Colonic mucosa (tissue), 4 donors: ENCODE measurements at regions not wholly inside any gene's neighbourhood (a gene's known extent, or its start where the extent isn't known, plus 50 kb on each side); places are given as distances from the start of the nearest gene placed in this dataset.

ENCODE experiments used
- DNase-seq: peaks from one replicate; pipeline ENCODE4 v3.0.0-alpha.2; 2020
- H3K27ac ChIP-seq: fragments of 200-600 bp; one replicate; pipeline ENCODE4 v1.8.0; 2021
- H3K27me3 ChIP-seq: fragments of 200-600 bp; one replicate; pipeline ENCODE4 v1.8.0; 2021
- H3K36me3 ChIP-seq: fragments of 200-600 bp; one replicate; pipeline ENCODE4 v1.8.0; 2021
- H3K4me1 ChIP-seq: fragments of 200-600 bp; one replicate; pipeline ENCODE4 v1.8.0; 2021; ENCODE audit warnings: mild to moderate bottlenecking
- H3K4me3 ChIP-seq: fragments of 200-600 bp; one replicate; pipeline ENCODE4 v1.8.0; 2021
- H3K9ac ChIP-seq, 2 donors: one replicate each; pipeline ENCODE4 v1.7.0; 2013; ENCODE audit warnings: control low read depth in 2 of 2, low read depth in 2 of 2, low read length in 2 of 2
- H3K9me3 ChIP-seq: fragments of 200-600 bp; one replicate; pipeline ENCODE4 v1.8.0; 2021
- intact Hi-C: fragments of 100-400 bp; cut with DNase I; formaldehyde crosslinking; loops from one replicate; pipeline ENCODE4 v1.14.1; 2022
- TF ChIP-seq, protein P1 (sequence below): fragments of 200-600 bp; IDR thresholded peaks from one replicate; pipeline ENCODE4 v1.8.0; 2022; ENCODE audit warnings: antibody characterized with exemption, mild to moderate bottlenecking
- donor health status: healthy.
- donor health status: DM: no; HTN: no; CAD: no.
- donor health status: DM: no; HTN: no; CAD: no.

DNA sequence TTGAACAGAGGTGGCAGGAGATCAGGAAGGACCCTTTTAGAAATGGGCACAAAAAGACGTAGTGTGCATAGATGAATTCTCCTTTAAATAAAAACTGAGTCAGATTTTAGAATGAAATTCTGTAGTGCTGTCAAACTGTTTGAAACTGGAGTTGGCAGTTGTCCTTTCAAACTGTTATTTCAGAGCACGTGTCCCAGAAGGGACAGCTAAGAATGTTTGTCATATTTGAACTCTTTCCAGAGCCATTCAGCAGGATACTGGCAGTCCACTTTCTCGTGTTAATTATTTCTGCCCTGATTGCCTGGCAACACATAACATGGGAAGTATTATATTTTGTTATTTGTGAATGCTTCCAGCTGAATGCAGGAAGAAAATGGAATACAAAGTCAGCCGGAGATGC, 212.3 kb upstream of the DPYD start:
- H3K27ac ChIP-seq: no peak overlapping the region
- no peaks in the 10 kb centered on the region for H3K27me3 ChIP-seq
- intact Hi-C loops: no loop called here
- TF ChIP-seq, protein P1, sequence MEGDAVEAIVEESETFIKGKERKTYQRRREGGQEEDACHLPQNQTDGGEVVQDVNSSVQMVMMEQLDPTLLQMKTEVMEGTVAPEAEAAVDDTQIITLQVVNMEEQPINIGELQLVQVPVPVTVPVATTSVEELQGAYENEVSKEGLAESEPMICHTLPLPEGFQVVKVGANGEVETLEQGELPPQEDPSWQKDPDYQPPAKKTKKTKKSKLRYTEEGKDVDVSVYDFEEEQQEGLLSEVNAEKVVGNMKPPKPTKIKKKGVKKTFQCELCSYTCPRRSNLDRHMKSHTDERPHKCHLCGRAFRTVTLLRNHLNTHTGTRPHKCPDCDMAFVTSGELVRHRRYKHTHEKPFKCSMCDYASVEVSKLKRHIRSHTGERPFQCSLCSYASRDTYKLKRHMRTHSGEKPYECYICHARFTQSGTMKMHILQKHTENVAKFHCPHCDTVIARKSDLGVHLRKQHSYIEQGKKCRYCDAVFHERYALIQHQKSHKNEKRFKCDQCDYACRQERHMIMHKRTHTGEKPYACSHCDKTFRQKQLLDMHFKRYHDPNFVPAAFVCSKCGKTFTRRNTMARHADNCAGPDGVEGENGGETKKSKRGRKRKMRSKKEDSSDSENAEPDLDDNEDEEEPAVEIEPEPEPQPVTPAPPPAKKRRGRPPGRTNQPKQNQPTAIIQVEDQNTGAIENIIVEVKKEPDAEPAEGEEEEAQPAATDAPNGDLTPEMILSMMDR: no peak
- no peak for DNase-seq
- H3K36me3 ChIP-seq: no peaks in the 10 kb centered on the region
- no peaks in the 10 kb centered on the region for H3K9me3 ChIP-seq
- no peak overlapping the region for H3K4me3 ChIP-seq
- no peaks in the 10 kb centered on the region for H3K4me1 ChIP-seq
- H3K9ac ChIP-seq: no peak overlapping the region

DNA sequence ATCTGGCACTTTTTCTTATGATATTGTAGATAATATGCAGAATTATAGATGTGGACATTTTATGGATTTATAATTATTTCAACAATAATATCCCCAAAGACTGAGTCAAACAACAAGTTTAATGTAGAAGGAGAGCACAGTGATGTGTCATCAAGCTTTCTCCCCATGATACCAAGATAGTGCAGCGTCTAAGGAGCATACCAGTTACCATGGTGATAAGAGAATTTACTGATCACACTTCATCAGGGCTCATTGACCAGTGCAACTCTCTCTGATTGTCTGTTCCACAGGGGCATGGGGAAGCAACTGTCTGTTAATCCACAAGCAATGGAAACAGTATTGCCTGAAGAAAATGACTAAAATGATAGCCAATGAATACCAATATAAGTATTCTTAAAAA, 209.6 kb upstream of the DPYD start:
- TF ChIP-seq, protein P1: no peak
- DNase-seq: no peak
- Histone ChIP-seq H3K36me3 (no peaks in the 10 kb centered on the region), H3K9ac (no peak overlapping the region), H3K27me3 (no peaks in the 10 kb centered on the region), H3K9me3 (no peaks in the 10 kb centered on the region), H3K4me3 (no peak overlapping the region), H3K4me1 (no peaks in the 10 kb centered on the region), H3K27ac (no peak overlapping the region)
- intact Hi-C loops: no loop called here

DNA sequence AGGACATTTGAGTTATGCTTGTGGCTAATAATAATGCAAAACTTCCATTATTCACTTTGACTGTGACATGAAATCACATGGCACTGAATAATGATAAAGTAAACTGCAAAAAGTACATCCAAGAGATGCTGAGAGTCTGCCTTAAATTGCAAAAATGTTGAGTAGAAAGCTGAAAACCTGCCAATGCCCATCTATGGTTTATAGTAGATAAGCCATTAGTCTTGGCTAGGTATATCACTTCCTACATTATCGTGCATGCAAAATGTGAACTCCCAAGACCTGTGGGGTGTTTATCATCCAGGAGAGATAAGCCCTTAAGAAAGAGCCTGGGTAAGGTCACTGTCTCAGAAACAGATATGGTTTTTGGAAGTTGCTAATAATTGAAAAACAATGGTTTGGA, 208.7 kb upstream of the DPYD start:
- Histone ChIP-seq H3K27me3 (no peaks in the 10 kb centered on the region), H3K4me1 (no peaks in the 10 kb centered on the region), H3K9me3 (no peaks in the 10 kb centered on the region), H3K36me3 (no peaks in the 10 kb centered on the region), H3K9ac (no peak overlapping the region), H3K27ac (no peak overlapping the region), H3K4me3 (no peak overlapping the region)
- DNase-seq: no peak
- intact Hi-C loops: no loop called here
- TF ChIP-seq, protein P1: no peak

DNA sequence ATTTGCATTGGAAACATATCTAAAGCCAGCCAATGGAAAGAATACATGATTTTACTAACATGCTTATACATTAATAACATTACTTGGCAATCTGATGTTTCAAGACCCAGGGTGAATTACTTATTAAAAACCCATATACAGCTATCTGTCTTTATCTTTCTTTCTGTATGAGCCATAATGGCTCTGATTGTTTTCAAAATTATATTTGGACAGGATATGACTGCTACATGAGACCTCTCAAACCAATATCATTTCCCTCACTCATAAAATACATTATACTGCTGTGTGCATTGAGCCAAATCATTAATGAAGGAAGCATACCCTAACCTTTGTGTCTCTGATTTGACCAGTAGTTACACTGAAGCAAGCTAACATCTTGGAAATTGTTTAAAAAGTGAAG, 205.9 kb upstream of the DPYD start:
- TF ChIP-seq, protein P1: no peak
- Histone ChIP-seq H3K27me3 (no peaks in the 10 kb centered on the region), H3K9ac (no peak overlapping the region), H3K27ac (no peak overlapping the region), H3K4me1 (no peaks in the 10 kb centered on the region), H3K9me3 (no peaks in the 10 kb centered on the region), H3K36me3 (no peaks in the 10 kb centered on the region), H3K4me3 (no peak overlapping the region)
- intact Hi-C loops: no loop called here
- DNase-seq: no peak

- Histone ChIP-seq H3K27ac (no peak overlapping the region), H3K9me3 (no peaks in the 10 kb centered on the region), H3K9ac (no peak overlapping the region), H3K4me3 (no peak overlapping the region), H3K4me1 (no peaks in the 10 kb centered on the region), H3K27me3 (no peaks in the 10 kb centered on the region), H3K36me3 (no peaks in the 10 kb centered on the region)
- TF ChIP-seq, protein P1: no peak
- no peak for DNase-seq
- intact Hi-C loops: no loop called here
Observed at GRCh38 chr1:98121646-98122045, 200.8 kb upstream of the DPYD start.

DNA sequence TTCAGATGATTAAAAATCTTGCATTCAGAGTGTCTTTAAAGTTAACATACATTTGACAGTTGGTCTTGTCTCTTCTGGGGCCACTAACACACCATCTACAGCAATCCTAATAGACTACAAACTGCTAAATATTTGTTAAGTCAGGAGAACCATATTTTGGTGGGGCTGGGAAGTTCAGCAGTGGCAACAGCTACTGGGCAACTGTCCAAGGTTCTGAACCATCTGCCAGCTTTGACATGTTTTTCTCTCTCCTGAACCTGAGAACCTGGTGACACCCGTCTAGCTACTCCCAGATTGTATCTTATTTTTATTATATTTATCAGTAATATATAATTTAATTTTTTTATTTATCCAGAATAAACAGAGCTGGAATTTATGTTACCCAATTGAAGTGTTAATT, 199.0 kb upstream of the DPYD start:
- H3K36me3 ChIP-seq: no peaks in the 10 kb centered on the region
- no peak overlapping the region for H3K27ac ChIP-seq
- H3K4me1 ChIP-seq: no peaks in the 10 kb centered on the region
- H3K9ac ChIP-seq: no peak overlapping the region
- DNase-seq: no peak
- TF ChIP-seq, protein P1: no peak
- H3K27me3 ChIP-seq: no peaks in the 10 kb centered on the region
- H3K9me3 ChIP-seq: no peaks in the 10 kb centered on the region
- H3K4me3 ChIP-seq: no peak overlapping the region
- intact Hi-C loops: no loop called here
